ENCODE measurements at regions not wholly inside any gene's neighbourhood (a gene's known extent, or its start where the extent isn't known, plus 50 kb on each side); places are given as distances from the start of the nearest gene placed in this dataset.
"Not testable (repeated sequence)": the region's sequence is repeated elsewhere in the genome, so short reads cannot be mapped to it uniquely, and the experiment has no call there.

GRCh38 chr10:65273115-65273514 lies 1652.7 kb upstream of the LRRTM3 start:
- Histone ChIP-seq H3K4me1 (ENCODE audit: control insufficient read depth in 1 of 2, insufficient read depth in 2 of 2, low read length in 2 of 2) (no peaks in the 10 kb centered on the region), H3K27ac (ENCODE audit: low read depth, low read length) (no peak overlapping the region), H3K36me3 (ENCODE audit: control insufficient read depth in 1 of 2, insufficient read depth in 2 of 2, low read length in 2 of 2) (no peaks in the 10 kb centered on the region), H3K9me3 (ENCODE audit: control insufficient read depth in 1 of 2, low read length in 2 of 2) (no peaks in the 10 kb centered on the region), H3K4me3 (ENCODE audit: low read depth in 1 of 2, low read length in 2 of 2) (no peak overlapping the region), H3K27me3 (ENCODE audit: control insufficient read depth in 1 of 2, insufficient read depth in 2 of 2, low read length in 2 of 2) (no peaks in the 10 kb centered on the region), H3K9ac (ENCODE audit: low read depth in 1 of 2, low read length in 2 of 2) (no peak overlapping the region)

GRCh38 chr10:65275296-65275695 lies 1650.5 kb upstream of the LRRTM3 start:
- H3K36me3 ChIP-seq (ENCODE audit: control insufficient read depth in 1 of 2, insufficient read depth in 2 of 2, low read length in 2 of 2): no peaks in the 10 kb centered on the region
- H3K27ac ChIP-seq (ENCODE audit: low read depth, low read length): no peak overlapping the region
- H3K4me3 ChIP-seq (ENCODE audit: low read depth in 1 of 2, low read length in 2 of 2): no peak overlapping the region
- no peaks in the 10 kb centered on the region for H3K4me1 ChIP-seq (ENCODE audit: control insufficient read depth in 1 of 2, insufficient read depth in 2 of 2, low read length in 2 of 2)
- no peaks in the 10 kb centered on the region for H3K27me3 ChIP-seq (ENCODE audit: control insufficient read depth in 1 of 2, insufficient read depth in 2 of 2, low read length in 2 of 2)
- H3K9me3 ChIP-seq (ENCODE audit: control insufficient read depth in 1 of 2, low read length in 2 of 2): peaks cover 0 to 2% of the 10 kb centered on the region in 2 donors
- H3K9ac ChIP-seq (ENCODE audit: low read depth in 1 of 2, low read length in 2 of 2): no peak overlapping the region

- H3K27ac ChIP-seq (ENCODE audit: low read depth, low read length): no peak overlapping the region
- peaks cover 0 to 7% of the 10 kb centered on the region in 2 donors for H3K9me3 ChIP-seq (ENCODE audit: control insufficient read depth in 1 of 2, low read length in 2 of 2)
- no peaks in the 10 kb centered on the region for H3K4me1 ChIP-seq (ENCODE audit: control insufficient read depth in 1 of 2, insufficient read depth in 2 of 2, low read length in 2 of 2)
- no peaks in the 10 kb centered on the region for H3K36me3 ChIP-seq (ENCODE audit: control insufficient read depth in 1 of 2, insufficient read depth in 2 of 2, low read length in 2 of 2)
- H3K4me3 ChIP-seq (ENCODE audit: low read depth in 1 of 2, low read length in 2 of 2): no peak overlapping the region
- H3K9ac ChIP-seq (ENCODE audit: low read depth in 1 of 2, low read length in 2 of 2): no peak overlapping the region
- H3K27me3 ChIP-seq (ENCODE audit: control insufficient read depth in 1 of 2, insufficient read depth in 2 of 2, low read length in 2 of 2): no peaks in the 10 kb centered on the region
Observed at GRCh38 chr10:65284495-65285041, 1641.3 kb upstream of the LRRTM3 start.

GRCh38 chr10:65285726-65286125 lies 1640.1 kb upstream of the LRRTM3 start:
- H3K4me1 ChIP-seq (ENCODE audit: control insufficient read depth in 1 of 2, insufficient read depth in 2 of 2, low read length in 2 of 2); H3K9ac ChIP-seq (ENCODE audit: low read depth in 1 of 2, low read length in 2 of 2); H3K36me3 ChIP-seq (ENCODE audit: control insufficient read depth in 1 of 2, insufficient read depth in 2 of 2, low read length in 2 of 2); H3K4me3 ChIP-seq (ENCODE audit: low read depth in 1 of 2, low read length in 2 of 2); H3K27me3 ChIP-seq (ENCODE audit: control insufficient read depth in 1 of 2, insufficient read depth in 2 of 2, low read length in 2 of 2); H3K27ac ChIP-seq (ENCODE audit: low read depth, low read length); H3K9me3 ChIP-seq (ENCODE audit: control insufficient read depth in 1 of 2, low read length in 2 of 2): not testable (repeated sequence)

GRCh38 chr10:65291286-65291685 lies 1634.5 kb upstream of the LRRTM3 start:
- H3K27me3 ChIP-seq (ENCODE audit: control insufficient read depth in 1 of 2, insufficient read depth in 2 of 2, low read length in 2 of 2): no peaks in the 10 kb centered on the region
- H3K4me1 ChIP-seq (ENCODE audit: control insufficient read depth in 1 of 2, insufficient read depth in 2 of 2, low read length in 2 of 2): no peaks in the 10 kb centered on the region
- H3K9ac ChIP-seq (ENCODE audit: low read depth in 1 of 2, low read length in 2 of 2): no peak overlapping the region
- H3K9me3 ChIP-seq (ENCODE audit: control insufficient read depth in 1 of 2, low read length in 2 of 2): no peaks in the 10 kb centered on the region
- H3K4me3 ChIP-seq (ENCODE audit: low read depth in 1 of 2, low read length in 2 of 2): no peak overlapping the region
- H3K36me3 ChIP-seq (ENCODE audit: control insufficient read depth in 1 of 2, insufficient read depth in 2 of 2, low read length in 2 of 2): no peaks in the 10 kb centered on the region
- no peak overlapping the region for H3K27ac ChIP-seq (ENCODE audit: low read depth, low read length)

GRCh38 chr10:65292551-65292950 lies 1633.3 kb upstream of the LRRTM3 start:
- Histone ChIP-seq H3K9ac (ENCODE audit: low read depth in 1 of 2, low read length in 2 of 2) (no peak overlapping the region), H3K27me3 (ENCODE audit: control insufficient read depth in 1 of 2, insufficient read depth in 2 of 2, low read length in 2 of 2) (no peaks in the 10 kb centered on the region), H3K9me3 (ENCODE audit: control insufficient read depth in 1 of 2, low read length in 2 of 2) (no peaks in the 10 kb centered on the region), H3K4me3 (ENCODE audit: low read depth in 1 of 2, low read length in 2 of 2) (no peak overlapping the region), H3K27ac (ENCODE audit: low read depth, low read length) (no peak overlapping the region), H3K4me1 (ENCODE audit: control insufficient read depth in 1 of 2, insufficient read depth in 2 of 2, low read length in 2 of 2) (no peaks in the 10 kb centered on the region), H3K36me3 (ENCODE audit: control insufficient read depth in 1 of 2, insufficient read depth in 2 of 2, low read length in 2 of 2) (no peaks in the 10 kb centered on the region)

DNA sequence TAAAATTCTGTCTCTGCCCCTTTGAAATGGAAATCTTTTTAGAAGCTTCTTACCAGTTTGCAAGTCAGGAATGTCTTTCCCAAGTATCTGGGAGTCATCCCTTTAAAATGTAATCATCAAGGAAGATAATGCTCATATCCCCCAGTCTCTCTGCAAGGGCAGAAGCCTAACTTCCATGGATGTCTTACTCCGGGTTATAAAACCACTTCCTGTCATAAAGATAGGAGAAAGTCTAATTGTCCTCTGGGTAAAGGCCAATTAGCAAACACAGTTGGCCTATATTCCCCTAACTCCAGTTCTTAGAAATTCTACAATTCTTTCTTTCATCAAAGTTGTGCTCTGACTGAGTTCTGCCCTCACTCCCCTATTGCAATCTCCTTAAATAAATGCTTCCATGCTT lies 1631.5 kb upstream of the LRRTM3 start:
- Histone ChIP-seq H3K4me3 (ENCODE audit: low read depth in 1 of 2, low read length in 2 of 2) (no peak overlapping the region), H3K9me3 (ENCODE audit: control insufficient read depth in 1 of 2, low read length in 2 of 2) (no peaks in the 10 kb centered on the region), H3K4me1 (ENCODE audit: control insufficient read depth in 1 of 2, insufficient read depth in 2 of 2, low read length in 2 of 2) (no peaks in the 10 kb centered on the region), H3K36me3 (ENCODE audit: control insufficient read depth in 1 of 2, insufficient read depth in 2 of 2, low read length in 2 of 2) (no peaks in the 10 kb centered on the region), H3K27ac (ENCODE audit: low read depth, low read length) (no peak overlapping the region), H3K27me3 (ENCODE audit: control insufficient read depth in 1 of 2, insufficient read depth in 2 of 2, low read length in 2 of 2) (no peaks in the 10 kb centered on the region), H3K9ac (ENCODE audit: low read depth in 1 of 2, low read length in 2 of 2) (no peak overlapping the region)

GRCh38 chr10:65301181-65301580 lies 1624.7 kb upstream of the LRRTM3 start:
- Histone ChIP-seq H3K36me3 (ENCODE audit: control insufficient read depth in 1 of 2, insufficient read depth in 2 of 2, low read length in 2 of 2) (no peaks in the 10 kb centered on the region), H3K27me3 (ENCODE audit: control insufficient read depth in 1 of 2, insufficient read depth in 2 of 2, low read length in 2 of 2) (no peaks in the 10 kb centered on the region), H3K4me1 (ENCODE audit: control insufficient read depth in 1 of 2, insufficient read depth in 2 of 2, low read length in 2 of 2) (no peaks in the 10 kb centered on the region), H3K9me3 (ENCODE audit: control insufficient read depth in 1 of 2, low read length in 2 of 2) (no peaks in the 10 kb centered on the region), H3K4me3 (ENCODE audit: low read depth in 1 of 2, low read length in 2 of 2) (no peak overlapping the region), H3K9ac (ENCODE audit: low read depth in 1 of 2, low read length in 2 of 2) (no peak overlapping the region), H3K27ac (ENCODE audit: low read depth, low read length) (no peak overlapping the region)

GRCh38 chr10:65306201-65306600 lies 1619.6 kb upstream of the LRRTM3 start:
- H3K4me1 ChIP-seq (ENCODE audit: control insufficient read depth in 1 of 2, insufficient read depth in 2 of 2, low read length in 2 of 2): no peaks in the 10 kb centered on the region
- H3K27ac ChIP-seq (ENCODE audit: low read depth, low read length): no peak overlapping the region
- no peaks in the 10 kb centered on the region for H3K36me3 ChIP-seq (ENCODE audit: control insufficient read depth in 1 of 2, insufficient read depth in 2 of 2, low read length in 2 of 2)
- H3K27me3 ChIP-seq (ENCODE audit: control insufficient read depth in 1 of 2, insufficient read depth in 2 of 2, low read length in 2 of 2): no peaks in the 10 kb centered on the region
- no peak overlapping the region for H3K9ac ChIP-seq (ENCODE audit: low read depth in 1 of 2, low read length in 2 of 2)
- no peak overlapping the region for H3K4me3 ChIP-seq (ENCODE audit: low read depth in 1 of 2, low read length in 2 of 2)
- no peaks in the 10 kb centered on the region for H3K9me3 ChIP-seq (ENCODE audit: control insufficient read depth in 1 of 2, low read length in 2 of 2)

DNA sequence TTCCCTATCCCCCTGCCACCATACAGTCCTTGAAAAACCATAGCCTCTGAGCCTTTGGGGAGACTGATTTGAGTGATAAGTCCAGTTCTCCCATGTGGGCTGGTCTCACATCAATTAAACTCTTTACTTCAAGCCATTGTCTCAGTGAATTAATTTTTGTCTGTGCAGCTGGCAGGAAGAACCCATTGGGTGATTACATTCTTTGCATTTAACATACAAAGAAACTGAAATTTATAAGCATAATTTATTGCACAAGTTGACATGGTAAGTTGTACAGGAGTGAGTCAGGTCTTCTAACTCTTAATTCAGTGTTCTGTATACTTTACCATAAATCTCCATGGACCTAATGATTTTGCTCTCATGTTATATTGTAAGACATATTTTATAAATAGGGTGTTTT lies 1613.0 kb upstream of the LRRTM3 start:
- H3K4me1 ChIP-seq (ENCODE audit: control insufficient read depth in 1 of 2, insufficient read depth in 2 of 2, low read length in 2 of 2): no peaks in the 10 kb centered on the region
- no peaks in the 10 kb centered on the region for H3K27me3 ChIP-seq (ENCODE audit: control insufficient read depth in 1 of 2, insufficient read depth in 2 of 2, low read length in 2 of 2)
- H3K9ac ChIP-seq (ENCODE audit: low read depth in 1 of 2, low read length in 2 of 2): no peak overlapping the region
- H3K36me3 ChIP-seq (ENCODE audit: control insufficient read depth in 1 of 2, insufficient read depth in 2 of 2, low read length in 2 of 2): no peaks in the 10 kb centered on the region
- no peak overlapping the region for H3K27ac ChIP-seq (ENCODE audit: low read depth, low read length)
- H3K9me3 ChIP-seq (ENCODE audit: control insufficient read depth in 1 of 2, low read length in 2 of 2): no peaks in the 10 kb centered on the region
- no peak overlapping the region for H3K4me3 ChIP-seq (ENCODE audit: low read depth in 1 of 2, low read length in 2 of 2)

GRCh38 chr10:65313406-65313805 lies 1612.4 kb upstream of the LRRTM3 start:
- Histone ChIP-seq H3K4me1 (ENCODE audit: control insufficient read depth in 1 of 2, insufficient read depth in 2 of 2, low read length in 2 of 2) (no peaks in the 10 kb centered on the region), H3K27me3 (ENCODE audit: control insufficient read depth in 1 of 2, insufficient read depth in 2 of 2, low read length in 2 of 2) (no peaks in the 10 kb centered on the region), H3K9me3 (ENCODE audit: control insufficient read depth in 1 of 2, low read length in 2 of 2) (no peaks in the 10 kb centered on the region), H3K36me3 (ENCODE audit: control insufficient read depth in 1 of 2, insufficient read depth in 2 of 2, low read length in 2 of 2) (no peaks in the 10 kb centered on the region), H3K27ac (ENCODE audit: low read depth, low read length) (no peak overlapping the region), H3K4me3 (ENCODE audit: low read depth in 1 of 2, low read length in 2 of 2) (no peak overlapping the region), H3K9ac (ENCODE audit: low read depth in 1 of 2, low read length in 2 of 2) (no peak overlapping the region)
